A549 (cell line): ENCODE measurements at regions not wholly inside any gene's neighbourhood (a gene's known extent, or its start where the extent isn't known, plus 50 kb on each side); places are given as distances from the start of the nearest gene placed in this dataset.

Source experiments
- BHLHE40 ChIP-seq: IDR thresholded peaks from 2 replicates; pipeline ENCODE4 v1.6.1; 2012; ENCODE audit warnings: low read depth, low read length, inconsistent platforms
- CTCF ChIP-seq: fragments of >200 bp; sonication (Bioruptor Twin); formaldehyde crosslinking; IDR thresholded peaks from 3 replicates; pipeline ENCODE4 v1.5.1; 2016
- HOXB13 ChIP-seq: fragments of 250-450 bp; sonication (Bioruptor Pico); IDR thresholded peaks from 2 replicates; pipeline ENCODE4 v1.5.0; 2020; ENCODE audit warnings: low read depth, mild to moderate bottlenecking, moderate library complexity
- JUNB ChIP-seq: fragments of >200 bp; sonication (Bioruptor Twin); formaldehyde crosslinking; IDR thresholded peaks from 2 replicates; pipeline ENCODE4 v1.6.1; 2016
- MAX ChIP-seq: IDR thresholded peaks from 2 replicates; pipeline ENCODE4 v1.6.1; 2012
- PBX3 ChIP-seq: IDR thresholded peaks from 2 replicates; pipeline ENCODE4 v1.6.1; 2012
- POLR2A ChIP-seq: IDR thresholded peaks from 2 replicates; pipeline ENCODE4 v1.6.1; 2012; ENCODE audit warnings: mild to moderate bottlenecking, low read length
- RAD21 ChIP-seq, 2 experiments: fragments of >200 bp in 1 of 2; sonication (Bioruptor Twin) in 1 of 2; formaldehyde crosslinking in 1 of 2; IDR thresholded peaks in 1 of 2; conservative IDR thresholded peaks in 1 of 2; 2 replicates in 1 of 2; 3 replicates in 1 of 2; pipeline ENCODE4 v1.6.1; 2012 to 2018; ENCODE audit warnings: inconsistent platforms in 1 of 2
- RFX5 ChIP-seq: fragments of 450-650 bp; IDR thresholded peaks from 2 replicates; pipeline ENCODE4 v1.7.1; 2014; ENCODE audit warnings: antibody characterized with exemption, mild to moderate bottlenecking, moderate library complexity

GRCh38 chr6:120871416-120872261, 462.6 kb downstream of the TBC1D32 start:
- TF ChIP-seq CTCF (no peak), POLR2A (no peak), RFX5 (no peak), HOXB13 (CRISPR knock-in tag) (no peak), RAD21 (conservative IDR thresholded peaks at IDR 0.05 in 1 of 2, IDR thresholded peaks at IDR 0.05 in 1 of 2) (no peak), BHLHE40 (no peak), MAX (no peak), PBX3 (no peak), JUNB (no peak)
